Astrocyte (in vitro differentiated cells and primary cell): ENCODE measurements at regions not wholly inside any gene's neighbourhood (a gene's known extent, or its start where the extent isn't known, plus 50 kb on each side); places are given as distances from the start of the nearest gene placed in this dataset.

ENCODE experiments used
- DNase-seq: peaks from one replicate; pipeline ENCODE4 v3.0.0-alpha.2; 2010; ENCODE audit warnings: low read depth
- FAIRE-seq: peaks from 2 replicates; lab custom pipeline; 2011; peaks lifted over from hg19 to GRCh38; lab: Jason Lieb, UNC
- H2AFZ ChIP-seq: 2 replicates; pipeline ENCODE4 v1.6.0; 2012; ENCODE audit warnings: low read depth, low read length, inconsistent platforms
- H3K27ac ChIP-seq: 2 replicates; pipeline ENCODE4 v1.5.1; 2011; ENCODE audit warnings: low read depth, low read length, inconsistent platforms
- H3K27me3 ChIP-seq: 2 replicates; pipeline ENCODE4 v1.6.0; 2011; ENCODE audit warnings: low read length, inconsistent platforms; ENCODE audit not compliant: insufficient read depth
- H3K36me3 ChIP-seq: 2 replicates; pipeline ENCODE4 v1.5.1; 2011; ENCODE audit warnings: low read length, inconsistent platforms; ENCODE audit not compliant: insufficient read depth
- H3K4me1 ChIP-seq: 2 replicates; pipeline ENCODE4 v1.5.1; 2011; ENCODE audit warnings: low read length, inconsistent platforms; ENCODE audit not compliant: insufficient read depth
- H3K4me2 ChIP-seq: 2 replicates; pipeline ENCODE4 v1.6.0; 2012; ENCODE audit warnings: low read length, inconsistent platforms
- H3K4me3 ChIP-seq: 2 replicates; pipeline ENCODE4 v1.5.1; 2011; ENCODE audit warnings: low read depth, mild to moderate bottlenecking, low read length, inconsistent platforms; ENCODE audit not compliant: insufficient read depth
- H3K79me2 ChIP-seq: 2 replicates; pipeline ENCODE4 v1.6.0; 2012; ENCODE audit warnings: mild to moderate bottlenecking, low read length, inconsistent platforms; ENCODE audit not compliant: insufficient read depth
- H3K9ac ChIP-seq: 2 replicates; pipeline ENCODE4 v1.6.0; 2012; ENCODE audit warnings: mild to moderate bottlenecking, low read length, inconsistent platforms
- H3K9me3 ChIP-seq: 2 replicates; pipeline ENCODE4 v1.5.1; 2012; ENCODE audit warnings: low read depth, mild to moderate bottlenecking, low read length, inconsistent platforms; ENCODE audit not compliant: insufficient read depth
- H4K20me1 ChIP-seq: 2 replicates; pipeline ENCODE4 v1.6.0; 2012; ENCODE audit warnings: low read length, inconsistent platforms; ENCODE audit not compliant: insufficient read depth
- H3K27ac Mint-ChIP-seq: one replicate; pipeline ENCODE4 v1.8.0; 2021; ENCODE audit warnings: mild to moderate bottlenecking, mixed read lengths; ENCODE audit not compliant: unreplicated experiment
- H3K27me3 Mint-ChIP-seq: one replicate; pipeline ENCODE4 v1.8.0; 2021; ENCODE audit warnings: low read depth, mixed read lengths; ENCODE audit not compliant: unreplicated experiment
- H3K36me3 Mint-ChIP-seq: one replicate; pipeline ENCODE4 v1.8.0; 2021; ENCODE audit warnings: low read depth, mixed read lengths; ENCODE audit not compliant: unreplicated experiment
- H3K4me1 Mint-ChIP-seq: one replicate; pipeline ENCODE4 v1.8.0; 2021; ENCODE audit warnings: low read depth, mixed read lengths; ENCODE audit not compliant: unreplicated experiment
- H3K4me3 Mint-ChIP-seq: one replicate; pipeline ENCODE4 v1.8.0; 2021; ENCODE audit warnings: mild to moderate bottlenecking, moderate library complexity, mixed read lengths; ENCODE audit not compliant: unreplicated experiment
- H3K9me3 Mint-ChIP-seq: one replicate; pipeline ENCODE4 v1.8.0; 2021; ENCODE audit warnings: mild to moderate bottlenecking, mixed read lengths; ENCODE audit not compliant: unreplicated experiment
- CTCF ChIP-seq: IDR thresholded peaks from 2 replicates; pipeline ENCODE4 v1.5.1; 2011; ENCODE audit warnings: low read depth, mild to moderate bottlenecking, inconsistent platforms, low read length, moderate library complexity; ENCODE audit not compliant: insufficient read depth
- EZH2 ChIP-seq: IDR thresholded peaks from 2 replicates; pipeline ENCODE4 v1.6.1; 2012; ENCODE audit warnings: mild to moderate bottlenecking, low read length, inconsistent platforms; ENCODE audit not compliant: insufficient read depth

- Mint-ChIP-seq H3K9me3 (no peaks in the 10 kb centered on the region), H3K27ac (peak overlapping the region; percentile 8), H3K4me1 (peaks cover 11% of the 10 kb centered on the region), H3K27me3 (no peaks in the 10 kb centered on the region), H3K36me3 (no peaks in the 10 kb centered on the region), H3K4me3 (no peak overlapping the region)
- DNase-seq (no peak), FAIRE-seq (no peak)
- no peaks in the 10 kb centered on the region for H3K79me2 ChIP-seq
- H3K36me3 ChIP-seq, result no peaks in the 10 kb centered on the region
- no peak overlapping the region for H2AFZ ChIP-seq
- H3K27me3 ChIP-seq, result no peaks in the 10 kb centered on the region
- no peak overlapping the region for H3K9ac ChIP-seq
- H3K4me1 ChIP-seq, result no peaks in the 10 kb centered on the region
- H3K4me2 ChIP-seq, result no peak overlapping the region
- H3K27ac ChIP-seq, result no peak overlapping the region
- TF ChIP-seq EZH2 (no peak), CTCF (no peak)
- no peaks in the 10 kb centered on the region for H4K20me1 ChIP-seq
- no peaks in the 10 kb centered on the region for H3K9me3 ChIP-seq
- no peak overlapping the region for H3K4me3 ChIP-seq
Measured at GRCh38 chr1:194535369-194535768, 1349.0 kb upstream of the B3GALT2 start.

GRCh38 chr1:194534784-194535183 is 1348.4 kb upstream of the B3GALT2 start:
- no peak overlapping the region for H2AFZ ChIP-seq
- Mint-ChIP-seq H3K4me1 (peaks cover 11% of the 10 kb centered on the region), H3K9me3 (no peaks in the 10 kb centered on the region)

More at GRCh38 chr1:194534784-194535183, 1348.4 kb upstream of the B3GALT2 start:
- Histone ChIP-seq H3K9me3 (no peaks in the 10 kb centered on the region), H3K27ac (no peak overlapping the region), H4K20me1 (no peaks in the 10 kb centered on the region), H3K4me1 (no peaks in the 10 kb centered on the region), H3K4me3 (no peak overlapping the region), H3K9ac (no peak overlapping the region), H3K79me2 (no peaks in the 10 kb centered on the region), H3K27me3 (no peaks in the 10 kb centered on the region), H3K36me3 (no peaks in the 10 kb centered on the region), H3K4me2 (no peak overlapping the region)
- no peaks in the 10 kb centered on the region for H3K36me3 Mint-ChIP-seq
- DNase-seq (no peak), FAIRE-seq (no peak)
- H3K27ac Mint-ChIP-seq, result no peak overlapping the region
- no peaks in the 10 kb centered on the region for H3K27me3 Mint-ChIP-seq
- no peak overlapping the region for H3K4me3 Mint-ChIP-seq
- TF ChIP-seq CTCF, result no peak
- no peak for TF ChIP-seq EZH2
